Tibial nerve (tissue), 4 donors: ENCODE measurements at regions not wholly inside any gene's neighbourhood (a gene's known extent, or its start where the extent isn't known, plus 50 kb on each side); places are given as distances from the start of the nearest gene placed in this dataset.

Source experiments
- DNase-seq, 2 donors: peaks; one replicate each; pipeline ENCODE4 v3.0.0-alpha.2; 2019; ENCODE audit warnings: low spot score in 2 of 2
- H3K27ac ChIP-seq, 4 donors: fragments of 200-600 bp; sonication (generic) in 3 of 4; one replicate each; pipeline ENCODE4 v1.5.1; 2017 to 2019; ENCODE audit warnings: mild to moderate bottlenecking in 1 of 4
- H3K27me3 ChIP-seq, 2 donors: fragments of 200-600 bp; sonication (generic) in 1 of 2; one replicate each; pipeline versions ENCODE4 v1.5.1 to v1.6.0; 2017 to 2019
- H3K36me3 ChIP-seq, 3 donors: fragments of 200-600 bp; sonication (generic); one replicate each; pipeline ENCODE4 v1.5.1; 2018 to 2019
- H3K4me1 ChIP-seq, 4 donors: fragments of 200-600 bp; sonication (generic) in 3 of 4; one replicate each; pipeline ENCODE4 v1.5.1; 2017 to 2019
- H3K4me3 ChIP-seq, 4 donors: fragments of 200-600 bp; sonication (generic) in 3 of 4; one replicate each; pipeline ENCODE4 v1.5.1; 2017 to 2019; ENCODE audit warnings: mild to moderate bottlenecking in 1 of 4, moderate library complexity in 1 of 4
- H3K9me3 ChIP-seq, 4 donors: fragments of 200-600 bp; sonication (generic) in 3 of 4; one replicate each; pipeline ENCODE4 v1.5.1; 2017 to 2019
- EP300 ChIP-seq, 2 donors: sonication (generic); formaldehyde crosslinking; IDR thresholded peaks; one replicate each; pipeline ENCODE4 v1.6.1; 2017; ENCODE audit warnings: antibody characterized with exemption in 2 of 2, mild to moderate bottlenecking in 1 of 2
- POLR2A ChIP-seq, 2 donors: fragments of 450-650 bp; IDR thresholded peaks; one replicate each; pipeline ENCODE4 v1.6.1; 2017; ENCODE audit warnings: antibody characterized with exemption in 2 of 2, mild to moderate bottlenecking in 2 of 2, moderate library complexity in 2 of 2
- WGBS, 2 donors: methylation state at CpG; one replicate each; pipeline ENCODE4 v1.1.5; 2018; 5-methylcytosine and 5-hydroxymethylcytosine counted together
- TF ChIP-seq, protein P1 (sequence below), 5 experiments: fragments of 200-600 bp in 3 of 5; fragments of 450-650 bp in 2 of 5; sonication (generic) in 3 of 5; IDR thresholded peaks; one replicate each; pipeline ENCODE4 v1.5.1; 2016 to 2019; ENCODE audit warnings: antibody characterized with exemption in 5 of 5, mild to moderate bottlenecking in 3 of 5, moderate library complexity in 2 of 5

DNA sequence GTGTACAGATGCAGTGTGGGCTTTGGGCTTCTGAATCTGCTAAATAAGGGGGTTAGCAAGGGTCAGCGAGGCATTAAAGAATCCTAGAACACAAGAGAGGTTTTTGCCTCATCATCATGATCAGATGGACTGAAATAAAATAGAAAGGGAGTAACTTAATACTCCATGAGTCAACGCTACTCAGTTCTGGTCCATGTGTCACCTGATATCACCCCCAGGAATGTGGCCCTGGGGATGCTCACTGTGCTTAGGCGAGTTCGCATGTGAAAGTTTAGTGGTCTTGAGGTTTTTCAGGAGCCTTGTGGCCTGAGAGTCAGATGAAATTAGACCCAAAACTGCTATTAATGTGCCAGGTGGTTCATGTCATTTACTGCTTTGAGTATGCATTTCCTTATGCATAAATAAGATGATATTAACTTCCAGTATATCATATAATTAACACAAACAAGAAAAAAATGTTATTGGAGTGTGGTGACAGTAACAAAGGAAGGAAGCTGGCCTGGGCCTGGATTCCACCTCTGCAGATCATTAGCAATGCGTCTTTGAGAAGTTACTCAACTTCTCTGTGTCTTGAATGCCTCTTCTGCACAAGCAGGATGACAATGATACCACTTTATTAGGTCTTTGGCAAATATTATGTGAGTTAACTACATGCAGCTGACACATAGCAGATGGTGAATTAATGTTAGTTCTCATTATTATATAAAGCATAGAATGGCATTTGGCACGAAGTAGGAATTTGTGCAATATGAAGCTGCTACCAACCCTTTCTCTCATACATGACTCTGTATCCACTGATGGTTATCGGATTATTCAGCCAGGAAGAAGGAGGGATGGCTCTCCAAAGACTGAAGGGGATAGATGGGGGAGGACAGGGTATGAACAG is 1272.6 kb downstream of the AACS start:
- H3K27me3 ChIP-seq = no peaks in the 10 kb centered on the region
- DNase-seq = no peak
- no peak overlapping the region for H3K27ac ChIP-seq
- no peaks in the 10 kb centered on the region for H3K9me3 ChIP-seq
- no peaks in the 10 kb centered on the region for H3K36me3 ChIP-seq
- WGBS, 2 donors = 84% methylated on average over 7 of the region's 7 CpGs
- H3K4me3 ChIP-seq = no peak overlapping the region
- TF ChIP-seq, protein P1, sequence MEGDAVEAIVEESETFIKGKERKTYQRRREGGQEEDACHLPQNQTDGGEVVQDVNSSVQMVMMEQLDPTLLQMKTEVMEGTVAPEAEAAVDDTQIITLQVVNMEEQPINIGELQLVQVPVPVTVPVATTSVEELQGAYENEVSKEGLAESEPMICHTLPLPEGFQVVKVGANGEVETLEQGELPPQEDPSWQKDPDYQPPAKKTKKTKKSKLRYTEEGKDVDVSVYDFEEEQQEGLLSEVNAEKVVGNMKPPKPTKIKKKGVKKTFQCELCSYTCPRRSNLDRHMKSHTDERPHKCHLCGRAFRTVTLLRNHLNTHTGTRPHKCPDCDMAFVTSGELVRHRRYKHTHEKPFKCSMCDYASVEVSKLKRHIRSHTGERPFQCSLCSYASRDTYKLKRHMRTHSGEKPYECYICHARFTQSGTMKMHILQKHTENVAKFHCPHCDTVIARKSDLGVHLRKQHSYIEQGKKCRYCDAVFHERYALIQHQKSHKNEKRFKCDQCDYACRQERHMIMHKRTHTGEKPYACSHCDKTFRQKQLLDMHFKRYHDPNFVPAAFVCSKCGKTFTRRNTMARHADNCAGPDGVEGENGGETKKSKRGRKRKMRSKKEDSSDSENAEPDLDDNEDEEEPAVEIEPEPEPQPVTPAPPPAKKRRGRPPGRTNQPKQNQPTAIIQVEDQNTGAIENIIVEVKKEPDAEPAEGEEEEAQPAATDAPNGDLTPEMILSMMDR (IDR thresholded peaks at IDR 0.05) = no peak
- no peak for TF ChIP-seq POLR2A (IDR thresholded peaks at IDR 0.05)
- no peak for TF ChIP-seq EP300 (IDR thresholded peaks at IDR 0.05)
- no peaks in the 10 kb centered on the region for H3K4me1 ChIP-seq

DNA sequence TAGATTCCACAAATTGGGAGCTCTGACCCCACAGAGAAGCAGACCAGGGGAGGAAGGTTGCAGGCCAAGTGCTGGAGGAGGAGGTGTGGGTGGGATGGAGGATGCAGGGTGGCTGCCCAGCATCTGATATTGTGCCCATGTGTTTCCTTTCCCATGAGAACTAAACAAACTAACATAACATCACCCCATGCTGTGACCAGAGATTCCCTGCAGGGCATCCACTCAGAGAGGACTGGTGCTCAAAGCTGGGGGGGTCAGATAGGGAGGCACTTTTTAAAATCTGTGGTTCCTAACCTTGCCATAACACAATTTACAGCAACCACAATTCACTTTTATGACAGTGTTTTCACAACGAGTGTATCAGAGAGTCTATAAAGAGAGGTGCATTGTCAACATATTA is 1277.6 kb downstream of the AACS start:
- no peaks in the 10 kb centered on the region for H3K27me3 ChIP-seq
- no peak for TF ChIP-seq EP300 (IDR thresholded peaks at IDR 0.05)
- no peak for TF ChIP-seq POLR2A (IDR thresholded peaks at IDR 0.05)
- TF ChIP-seq, protein P1 (IDR thresholded peaks at IDR 0.05) = no peak
- 24 to 50% methylated on average over 1 of the region's 1 CpG for WGBS, 2 donors
- no peaks in the 10 kb centered on the region for H3K36me3 ChIP-seq
- H3K4me1 ChIP-seq = no peaks in the 10 kb centered on the region
- no peak for DNase-seq
- H3K27ac ChIP-seq = no peak overlapping the region
- H3K9me3 ChIP-seq = no peaks in the 10 kb centered on the region
- no peak overlapping the region for H3K4me3 ChIP-seq

DNA sequence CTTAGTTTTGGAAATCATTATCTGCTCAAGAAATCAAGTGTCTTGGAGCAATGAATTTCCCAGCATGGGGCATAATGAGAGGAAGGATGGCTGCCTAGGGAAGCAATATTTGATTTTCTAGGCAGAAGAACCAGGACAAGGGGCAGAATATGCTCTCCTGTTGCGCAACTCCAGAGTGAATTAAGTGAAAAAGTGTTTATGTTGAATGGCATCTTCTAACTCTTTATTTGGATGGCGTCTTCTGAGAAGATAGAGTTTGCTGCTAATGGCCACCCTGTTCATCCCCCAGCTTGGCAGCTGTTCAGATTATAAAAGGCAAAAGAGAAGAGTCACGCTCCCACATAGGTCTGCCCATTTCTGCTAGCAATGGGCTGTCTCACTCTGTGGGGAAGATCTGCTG is 1278.1 kb downstream of the AACS start:
- H3K27me3 ChIP-seq = no peaks in the 10 kb centered on the region
- H3K36me3 ChIP-seq = no peaks in the 10 kb centered on the region
- DNase-seq = no peak

DNA sequence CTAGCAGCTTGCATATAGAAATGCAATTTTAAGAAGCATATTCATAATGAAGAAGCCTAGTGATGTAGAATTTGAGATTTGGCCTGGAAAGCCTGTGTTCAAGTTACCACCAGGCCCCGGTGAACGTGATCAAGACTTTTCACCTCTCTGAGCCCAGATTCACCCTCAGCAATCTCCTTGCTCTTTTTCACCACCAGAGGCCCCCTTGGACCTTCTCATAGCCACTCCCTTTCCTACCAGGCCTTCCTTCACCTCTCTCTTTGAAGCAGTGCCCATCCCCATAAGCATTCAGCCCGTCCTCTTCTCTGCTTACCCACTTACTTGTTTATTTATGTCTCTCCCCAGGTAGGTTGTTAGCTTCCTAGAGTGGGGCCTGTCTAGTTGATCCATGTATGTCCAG is 1280.9 kb downstream of the AACS start:
- no peaks in the 10 kb centered on the region for H3K4me1 ChIP-seq
- WGBS, 2 donors = 88 to 92% methylated on average over 3 of the region's 3 CpGs
- H3K27me3 ChIP-seq = no peaks in the 10 kb centered on the region
- H3K36me3 ChIP-seq = no peaks in the 10 kb centered on the region
- no peak for DNase-seq
- no peak overlapping the region for H3K4me3 ChIP-seq
- H3K27ac ChIP-seq = no peak overlapping the region
- no peaks in the 10 kb centered on the region for H3K9me3 ChIP-seq
- TF ChIP-seq POLR2A (IDR thresholded peaks at IDR 0.05) = no peak
- TF ChIP-seq EP300 (IDR thresholded peaks at IDR 0.05) = no peak
- TF ChIP-seq, protein P1 (IDR thresholded peaks at IDR 0.05) = no peak

More for the DNA sequence above, 1278.1 kb downstream of the AACS start:
- TF ChIP-seq EP300 (IDR thresholded peaks at IDR 0.05) = no peak
- no peak for TF ChIP-seq POLR2A (IDR thresholded peaks at IDR 0.05)
- TF ChIP-seq, protein P1 (IDR thresholded peaks at IDR 0.05) = no peak
- no peak overlapping the region for H3K4me3 ChIP-seq
- H3K27ac ChIP-seq = no peak overlapping the region
- 86 to 89% methylated on average over 3 of the region's 3 CpGs for WGBS, 2 donors
- H3K4me1 ChIP-seq = no peaks in the 10 kb centered on the region
- no peaks in the 10 kb centered on the region for H3K9me3 ChIP-seq

DNA sequence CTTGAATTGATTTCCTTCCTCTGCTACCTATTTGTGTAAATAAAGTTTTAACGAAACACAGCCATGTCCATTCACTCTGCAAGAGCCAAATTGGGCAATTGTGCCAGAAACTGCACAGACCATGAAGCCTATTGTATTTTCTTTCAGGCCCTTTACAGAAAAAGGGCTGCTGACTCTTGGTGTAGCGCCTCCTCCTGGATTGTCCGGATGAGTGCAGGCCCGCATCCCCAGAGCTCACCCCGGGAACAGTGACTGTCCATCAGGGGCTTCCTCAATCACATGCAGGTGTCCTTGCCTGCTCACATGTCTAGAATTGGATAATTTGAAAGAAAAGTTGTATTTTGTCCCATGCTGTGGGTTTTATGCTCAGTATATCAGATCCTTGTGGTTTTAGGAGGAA is 1282.2 kb downstream of the AACS start:
- DNase-seq = no peak
- no peak overlapping the region for H3K27ac ChIP-seq
- 74 to 79% methylated on average over 5 of the region's 5 CpGs for WGBS, 2 donors
- no peaks in the 10 kb centered on the region for H3K4me1 ChIP-seq
- H3K9me3 ChIP-seq = no peaks in the 10 kb centered on the region
- H3K27me3 ChIP-seq = no peaks in the 10 kb centered on the region
- no peaks in the 10 kb centered on the region for H3K36me3 ChIP-seq
- TF ChIP-seq, protein P1 (IDR thresholded peaks at IDR 0.05) = no peak
- no peak for TF ChIP-seq EP300 (IDR thresholded peaks at IDR 0.05)
- TF ChIP-seq POLR2A (IDR thresholded peaks at IDR 0.05) = no peak
- no peak overlapping the region for H3K4me3 ChIP-seq
